ENCODE measurements at regions not wholly inside any gene's neighbourhood (a gene's known extent, or its start where the extent isn't known, plus 50 kb on each side); places are given as distances from the start of the nearest gene placed in this dataset.

GRCh38 chr1:209344156-209344555 lies 239.4 kb upstream of the CAMK1G start:
- TF ChIP-seq CTCF (conservative IDR thresholded peaks at IDR 0.05) (no peak), EZH2 (IDR thresholded peaks at IDR 0.05; ENCODE audit: low read depth) (no peak)

All from PC-9 (cell line).